ENCODE measurements at regions not wholly inside any gene's neighbourhood (a gene's known extent, or its start where the extent isn't known, plus 50 kb on each side); places are given as distances from the start of the nearest gene placed in this dataset.

- H3K4me2 ChIP-seq = peak overlapping the region; percentile 12
- H3K27ac ChIP-seq = no peak overlapping the region
- no peak overlapping the region for H2AFZ ChIP-seq
- H3K9me3 ChIP-seq (ENCODE audit: low read depth) = no peaks in the 10 kb centered on the region
- H3K9me2 ChIP-seq (replicated peaks; ENCODE audit: insufficient read depth) = no peaks in the 10 kb centered on the region
- TF ChIP-seq, protein P1, sequence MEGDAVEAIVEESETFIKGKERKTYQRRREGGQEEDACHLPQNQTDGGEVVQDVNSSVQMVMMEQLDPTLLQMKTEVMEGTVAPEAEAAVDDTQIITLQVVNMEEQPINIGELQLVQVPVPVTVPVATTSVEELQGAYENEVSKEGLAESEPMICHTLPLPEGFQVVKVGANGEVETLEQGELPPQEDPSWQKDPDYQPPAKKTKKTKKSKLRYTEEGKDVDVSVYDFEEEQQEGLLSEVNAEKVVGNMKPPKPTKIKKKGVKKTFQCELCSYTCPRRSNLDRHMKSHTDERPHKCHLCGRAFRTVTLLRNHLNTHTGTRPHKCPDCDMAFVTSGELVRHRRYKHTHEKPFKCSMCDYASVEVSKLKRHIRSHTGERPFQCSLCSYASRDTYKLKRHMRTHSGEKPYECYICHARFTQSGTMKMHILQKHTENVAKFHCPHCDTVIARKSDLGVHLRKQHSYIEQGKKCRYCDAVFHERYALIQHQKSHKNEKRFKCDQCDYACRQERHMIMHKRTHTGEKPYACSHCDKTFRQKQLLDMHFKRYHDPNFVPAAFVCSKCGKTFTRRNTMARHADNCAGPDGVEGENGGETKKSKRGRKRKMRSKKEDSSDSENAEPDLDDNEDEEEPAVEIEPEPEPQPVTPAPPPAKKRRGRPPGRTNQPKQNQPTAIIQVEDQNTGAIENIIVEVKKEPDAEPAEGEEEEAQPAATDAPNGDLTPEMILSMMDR (IDR thresholded peaks at IDR 0.05; ENCODE audit: poor library complexity) = no peak
- H3K4me1 ChIP-seq (ENCODE audit: insufficient read depth) = peaks cover 15% of the 10 kb centered on the region
- H3K79me2 ChIP-seq = no peaks in the 10 kb centered on the region
- no peak for DNase-seq (ENCODE audit: low spot score)
- no peak overlapping the region for H3K4me3 ChIP-seq
- no peaks in the 10 kb centered on the region for H3K27me3 ChIP-seq
- WGBS (ENCODE audit: low lambda C conversion rate, missing lambda C conversion rate) = 54% methylated on average over 20 of the region's 20 CpGs
- H4K20me1 ChIP-seq (ENCODE audit: insufficient read depth, poor library complexity, severe bottlenecking) = no peaks in the 10 kb centered on the region
- no peaks in the 10 kb centered on the region for H3K36me3 ChIP-seq (replicated peaks; ENCODE audit: insufficient read depth, low read depth)
These were observed 76.2 kb upstream of the NSMCE3 start for GRCh38 chr15:29345549-29346525.

- no peak for TF ChIP-seq EZH2phosphoT487 (IDR thresholded peaks at IDR 0.05; ENCODE audit: low read depth, severe bottlenecking, unreplicated experiment)
- TF ChIP-seq, protein P1 (IDR thresholded peaks at IDR 0.05; ENCODE audit: poor library complexity) = no peak
- TF ChIP-seq EZH2 (IDR thresholded peaks at IDR 0.05; ENCODE audit: borderline replicate concordance) = no peak
- Histone ChIP-seq H3K36me3 (replicated peaks; ENCODE audit: insufficient read depth, low read depth) (no peaks in the 10 kb centered on the region), H3K27me3 (no peaks in the 10 kb centered on the region), H3K9me3 (ENCODE audit: low read depth) (no peaks in the 10 kb centered on the region), H4K20me1 (ENCODE audit: insufficient read depth, poor library complexity, severe bottlenecking) (no peaks in the 10 kb centered on the region), H3K9me2 (replicated peaks; ENCODE audit: insufficient read depth) (no peaks in the 10 kb centered on the region), H3K27ac (no peak overlapping the region), H2AFZ (no peak overlapping the region), H3K4me3 (no peak overlapping the region), H3K4me1 (ENCODE audit: insufficient read depth) (peaks cover 15% of the 10 kb centered on the region), H3K4me2 (no peak overlapping the region), H3K79me2 (no peaks in the 10 kb centered on the region)
- no peak for DNase-seq (ENCODE audit: low spot score)
- WGBS (ENCODE audit: low lambda C conversion rate, missing lambda C conversion rate) = 94% methylated on average over 3 of the region's 3 CpGs
These were observed 74.9 kb upstream of the NSMCE3 start for GRCh38 chr15:29344474-29344873.

GRCh38 chr15:29343229-29343628 is 73.6 kb upstream of the NSMCE3 start:
- 90% methylated on average over 2 of the region's 2 CpGs for WGBS (ENCODE audit: low lambda C conversion rate, missing lambda C conversion rate)
- no peak for DNase-seq (ENCODE audit: low spot score)
- H4K20me1 ChIP-seq (ENCODE audit: insufficient read depth, poor library complexity, severe bottlenecking) = no peaks in the 10 kb centered on the region
- H3K9me3 ChIP-seq (ENCODE audit: low read depth) = no peaks in the 10 kb centered on the region
- H3K4me3 ChIP-seq = no peak overlapping the region
- no peak overlapping the region for H3K27ac ChIP-seq
- no peaks in the 10 kb centered on the region for H3K27me3 ChIP-seq
- H3K9me2 ChIP-seq (replicated peaks; ENCODE audit: insufficient read depth) = no peaks in the 10 kb centered on the region
- H3K4me1 ChIP-seq (ENCODE audit: insufficient read depth) = peaks cover 15% of the 10 kb centered on the region
- no peak overlapping the region for H3K4me2 ChIP-seq
- H2AFZ ChIP-seq = no peak overlapping the region
- no peaks in the 10 kb centered on the region for H3K79me2 ChIP-seq
- no peaks in the 10 kb centered on the region for H3K36me3 ChIP-seq (replicated peaks; ENCODE audit: insufficient read depth, low read depth)
- no peak for TF ChIP-seq EZH2phosphoT487 (IDR thresholded peaks at IDR 0.05; ENCODE audit: low read depth, severe bottlenecking, unreplicated experiment)
- TF ChIP-seq, protein P1 (IDR thresholded peaks at IDR 0.05; ENCODE audit: poor library complexity) = no peak
- no peak for TF ChIP-seq EZH2 (IDR thresholded peaks at IDR 0.05; ENCODE audit: borderline replicate concordance)
